ENCODE measurements at regions not wholly inside any gene's neighbourhood (a gene's known extent, or its start where the extent isn't known, plus 50 kb on each side); places are given as distances from the start of the nearest gene placed in this dataset.

DNA sequence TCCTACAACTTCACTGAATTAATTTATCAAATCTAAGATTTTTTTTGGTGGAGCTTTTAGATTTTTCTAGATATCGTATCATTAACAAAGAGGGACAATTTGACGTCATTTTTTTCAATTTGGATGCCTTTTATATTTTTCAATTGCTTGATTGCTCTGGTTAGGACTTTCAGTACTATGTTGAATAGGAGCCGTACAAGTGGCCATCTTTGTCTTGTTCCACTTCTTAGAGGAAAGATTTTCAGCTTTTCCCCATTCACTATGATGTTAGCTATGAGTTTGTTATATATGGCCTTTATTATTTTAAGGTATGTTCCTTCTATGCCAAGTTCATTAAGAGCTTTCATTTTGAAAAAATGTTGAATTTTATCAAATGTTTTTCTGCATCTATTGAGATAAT, 86.4 kb upstream of the MYCN start:
- TF ChIP-seq POLR2A (IDR thresholded peaks at IDR 0.05) (no peak), EP300 (IDR thresholded peaks at IDR 0.05) (no peak), POLR2AphosphoS5 (IDR thresholded peaks at IDR 0.05) (no peak)
- TF ChIP-seq, protein P1, sequence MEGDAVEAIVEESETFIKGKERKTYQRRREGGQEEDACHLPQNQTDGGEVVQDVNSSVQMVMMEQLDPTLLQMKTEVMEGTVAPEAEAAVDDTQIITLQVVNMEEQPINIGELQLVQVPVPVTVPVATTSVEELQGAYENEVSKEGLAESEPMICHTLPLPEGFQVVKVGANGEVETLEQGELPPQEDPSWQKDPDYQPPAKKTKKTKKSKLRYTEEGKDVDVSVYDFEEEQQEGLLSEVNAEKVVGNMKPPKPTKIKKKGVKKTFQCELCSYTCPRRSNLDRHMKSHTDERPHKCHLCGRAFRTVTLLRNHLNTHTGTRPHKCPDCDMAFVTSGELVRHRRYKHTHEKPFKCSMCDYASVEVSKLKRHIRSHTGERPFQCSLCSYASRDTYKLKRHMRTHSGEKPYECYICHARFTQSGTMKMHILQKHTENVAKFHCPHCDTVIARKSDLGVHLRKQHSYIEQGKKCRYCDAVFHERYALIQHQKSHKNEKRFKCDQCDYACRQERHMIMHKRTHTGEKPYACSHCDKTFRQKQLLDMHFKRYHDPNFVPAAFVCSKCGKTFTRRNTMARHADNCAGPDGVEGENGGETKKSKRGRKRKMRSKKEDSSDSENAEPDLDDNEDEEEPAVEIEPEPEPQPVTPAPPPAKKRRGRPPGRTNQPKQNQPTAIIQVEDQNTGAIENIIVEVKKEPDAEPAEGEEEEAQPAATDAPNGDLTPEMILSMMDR (IDR thresholded peaks at IDR 0.05): no peak
